ENCODE measurements at regions not wholly inside any gene's neighbourhood (a gene's known extent, or its start where the extent isn't known, plus 50 kb on each side); places are given as distances from the start of the nearest gene placed in this dataset.

GRCh38 chr10:6734286-6734685 is 154.2 kb upstream of the PRKCQ start:
- Histone ChIP-seq H3K14ac (ENCODE audit: insufficient read depth, low read length) (no peak overlapping the region), H3K9me3 (ENCODE audit: control insufficient read depth, low read depth, low read length) (no peaks in the 10 kb centered on the region), H3K4me2 (ENCODE audit: insufficient read depth, insufficient read length, low read length) (no peak overlapping the region), H3K79me2 (ENCODE audit: insufficient read depth, low read length) (no peaks in the 10 kb centered on the region), H2BK12ac (ENCODE audit: insufficient read length, low read depth, low read length) (no peak overlapping the region), H3K4me1 (ENCODE audit: insufficient read depth, low read length) (peaks cover 16% of the 10 kb centered on the region; the same call in 1 of the 2 replicates), H4K20me1 (ENCODE audit: control insufficient read depth, insufficient read depth, insufficient read length) (no peaks in the 10 kb centered on the region), H3K9ac (ENCODE audit: extremely low read depth, insufficient read length, low read length) (no peak overlapping the region), H4K8ac (replicated peaks; ENCODE audit: insufficient read length, low read depth, low read length) (no peak overlapping the region), H3K23ac (ENCODE audit: insufficient read length, low read depth, low read length) (no peak overlapping the region), H2BK20ac (ENCODE audit: low read depth, low read length, poor library complexity, severe bottlenecking) (no peak overlapping the region), H3K27ac (ENCODE audit: insufficient read length, low read depth, low read length) (no peak overlapping the region), H2AK5ac (ENCODE audit: insufficient read length, low read length) (no peak overlapping the region), H2BK5ac (ENCODE audit: insufficient read length, low read length) (no peak overlapping the region), H3K79me1 (ENCODE audit: insufficient read depth, low read depth, low read length, poor library complexity, severe bottlenecking) (no peaks in the 10 kb centered on the region), H4K5ac (ENCODE audit: insufficient read length, low read depth, low read length) (no peak overlapping the region), H3K27me3 (ENCODE audit: insufficient read depth, low read length) (no peaks in the 10 kb centered on the region), H3K4ac (ENCODE audit: low read depth, low read length) (no peak overlapping the region), H2BK120ac (ENCODE audit: low read depth, low read length, poor library complexity, severe bottlenecking) (no peak overlapping the region), H3T11ph (ENCODE audit: low read length) (no peak overlapping the region), H4K91ac (ENCODE audit: insufficient read length, low read depth, low read length) (no peak overlapping the region), H2AFZ (ENCODE audit: low read length) (no peak overlapping the region), H2BK15ac (ENCODE audit: low read depth, low read length) (no peak overlapping the region), H3K23me2 (ENCODE audit: insufficient read length, low read depth, low read length, poor library complexity, severe bottlenecking) (no peaks in the 10 kb centered on the region), H3K56ac (ENCODE audit: insufficient read length, low read depth, low read length) (no peak overlapping the region), H3K18ac (ENCODE audit: insufficient read length, low read depth, low read length) (no peak overlapping the region)
- no peak for DNase-seq
- no CpG with 5 or more reads among the region's 11 CpGs for WGBS (ENCODE audit: extremely low coverage, insufficient read length, low lambda C conversion rate)
- Mint-ChIP-seq H3K27ac (0 out of 7 replicates have a peak overlapping the region, but pooled peaks of 1 of the 3 experiments have one; percentile 62), H3K4me1 (peaks cover 39 to 42% of the 10 kb centered on the region in 2 experiments), H3K4me3 (no peak overlapping the region), H3K36me3 (ENCODE audit: insufficient read depth in 1 of 3, low read depth in 3 of 3) (no peaks in the 10 kb centered on the region), H3K9me3 (no peaks in the 10 kb centered on the region), H3K27me3 (ENCODE audit: low read depth) (peaks cover 7% of the 10 kb centered on the region)
- no peak for TF ChIP-seq CTCF (conservative IDR thresholded peaks at IDR 0.05)

All from H9 (cell line).